IMR-90 (cell line): ENCODE measurements at regions not wholly inside any gene's neighbourhood (a gene's known extent, or its start where the extent isn't known, plus 50 kb on each side); places are given as distances from the start of the nearest gene placed in this dataset.

ENCODE experiments used
- ATAC-seq: fragments of 200-7000 bp; cut with Tn5 transposase; 2 replicates; pipeline ENCODE4 v1.9.1; 2020; ENCODE audit warnings: low read depth, mild to moderate bottlenecking, moderate library complexity
- BruUV-seq: library from RNA; stranded (reverse); fragments of 400-500 nt; replicated peaks from 2 replicates; lab custom pipeline; 2021; lab: Mats Ljungman, UMichigan
- CTCF ChIA-PET: fragments of 300-600 bp; formaldehyde crosslinking; extraction: SDS; loops from one replicate; lab custom pipeline; 2021; ENCODE audit warnings: antibody characterized with exemption; lab: Yijun Ruan, JAX
- POLR2A ChIA-PET: fragments of 300-600 bp; sonication (Branson Sonifier 250); formaldehyde crosslinking; loops from one replicate; lab custom pipeline; 2022; ENCODE audit warnings: antibody characterized with exemption; ENCODE audit not compliant: unreplicated experiment; lab: Charles Lee
- DNase-seq: peaks from one replicate; pipeline ENCODE4 v3.0.0; 2013
- H2AFZ ChIP-seq: replicated peaks from 2 replicates; pipeline ENCODE3; 2013; ENCODE audit warnings: low read length, mild to moderate bottlenecking; ENCODE audit not compliant: poor library complexity
- H2AK5ac ChIP-seq: 2 replicates; pipeline ENCODE4 v1.6.1; 2013; ENCODE audit warnings: low read depth, low read length, inconsistent platforms
- H2AK9ac ChIP-seq: replicated peaks from 2 replicates; pipeline ENCODE3; 2013; ENCODE audit warnings: mild to moderate bottlenecking, low read depth, low read length, moderate library complexity; ENCODE audit not compliant: poor library complexity
- H2BK120ac ChIP-seq: 2 replicates; pipeline ENCODE4 v1.6.1; 2013; ENCODE audit warnings: low read depth, low read length, inconsistent platforms
- H2BK15ac ChIP-seq: 3 replicates; pipeline ENCODE4 v1.6.1; 2013; ENCODE audit warnings: low read depth, low read length, inconsistent platforms
- H2BK20ac ChIP-seq: 2 replicates; pipeline ENCODE4 v1.6.1; 2013; ENCODE audit warnings: low read depth, mild to moderate bottlenecking, inconsistent platforms, low read length, moderate library complexity
- H2BK5ac ChIP-seq: 2 replicates; pipeline ENCODE4 v1.6.1; 2013; ENCODE audit warnings: mild to moderate bottlenecking, low read depth, low read length, inconsistent platforms; ENCODE audit not compliant: poor library complexity, severe bottlenecking
- H3K14ac ChIP-seq: replicated peaks from 2 replicates; pipeline ENCODE4 v1.6.1; 2013; ENCODE audit warnings: low read depth, low read length, inconsistent platforms
- H3K18ac ChIP-seq: 2 replicates; pipeline ENCODE4 v1.6.1; 2013; ENCODE audit warnings: low read depth, low read length, control low read depth
- H3K23ac ChIP-seq: 2 replicates; pipeline ENCODE4 v1.6.1; 2013; ENCODE audit warnings: low read depth, low read length, inconsistent platforms
- H3K27ac ChIP-seq: 2 replicates; pipeline ENCODE4 v1.5.1; 2013; ENCODE audit warnings: mild to moderate bottlenecking, control low read depth, low read length; ENCODE audit not compliant: insufficient read depth
- H3K27me3 ChIP-seq: 2 replicates; pipeline ENCODE4 v1.6.1; 2013; ENCODE audit warnings: low read length; ENCODE audit not compliant: control insufficient read depth, insufficient read depth
- H3K36me3 ChIP-seq: 2 replicates; pipeline ENCODE4 v1.6.1; 2013; ENCODE audit warnings: low read length, mixed read lengths; ENCODE audit not compliant: control insufficient read depth, insufficient read depth
- H3K4ac ChIP-seq: 2 replicates; pipeline ENCODE4 v1.6.1; 2013; ENCODE audit warnings: low read depth, low read length, inconsistent platforms
- H3K4me1 ChIP-seq: 2 replicates; pipeline ENCODE4 v1.6.1; 2013; ENCODE audit warnings: low read length, mixed read lengths; ENCODE audit not compliant: control insufficient read depth, insufficient read depth
- H3K4me2 ChIP-seq: 2 replicates; pipeline ENCODE4 v1.6.1; 2013; ENCODE audit warnings: low read depth, mild to moderate bottlenecking, control low read depth, low read length, moderate library complexity
- H3K4me3 ChIP-seq: 2 replicates; pipeline ENCODE4 v1.5.1; 2013; ENCODE audit warnings: low read depth, mild to moderate bottlenecking, control low read depth, low read length, moderate library complexity; ENCODE audit not compliant: insufficient read depth
- H3K56ac ChIP-seq: 2 replicates; pipeline ENCODE4 v1.6.1; 2013; ENCODE audit warnings: low read length, inconsistent platforms; ENCODE audit not compliant: insufficient read depth; ENCODE audit errors: extremely low read depth
- H3K79me1 ChIP-seq, 2 experiments: 2 replicates each; pipeline ENCODE4 v1.6.1; 2013; ENCODE audit warnings: low read length in 2 of 2, inconsistent platforms in 1 of 2, low read depth in 1 of 2
- H3K9ac ChIP-seq: 2 replicates; pipeline ENCODE4 v1.6.1; 2013; ENCODE audit warnings: low read depth, low read length, control low read depth
- H3K9me1 ChIP-seq: 2 replicates; pipeline ENCODE4 v1.6.1; 2013; ENCODE audit warnings: low read length, inconsistent platforms; ENCODE audit not compliant: insufficient read depth
- H3K9me3 ChIP-seq: 2 replicates; pipeline ENCODE4 v1.6.1; 2013; ENCODE audit warnings: low read length; ENCODE audit not compliant: control insufficient read depth, insufficient read depth
- H4K20me1 ChIP-seq: 2 replicates; pipeline ENCODE4 v1.6.1; 2013; ENCODE audit warnings: low read length, inconsistent platforms; ENCODE audit not compliant: insufficient read depth
- H4K5ac ChIP-seq: 2 replicates; pipeline ENCODE4 v1.6.1; 2013; ENCODE audit warnings: mild to moderate bottlenecking, low read depth, low read length, control low read depth
- H4K8ac ChIP-seq, 2 experiments: 2 replicates each; pipeline ENCODE4 v1.6.1; 2013; ENCODE audit warnings: low read depth in 2 of 2, low read length in 2 of 2, control low read depth in 1 of 2, inconsistent platforms in 1 of 2
- H4K91ac ChIP-seq: 2 replicates; pipeline ENCODE4 v1.6.1; 2013; ENCODE audit warnings: low read depth, low read length, inconsistent platforms; ENCODE audit not compliant: insufficient read depth
- BHLHE40 ChIP-seq: fragments of 150-350 bp; IDR thresholded peaks from 2 replicates; pipeline ENCODE4 v1.6.1; 2016; ENCODE audit warnings: mild to moderate bottlenecking, low read depth, low read length
- ELK1 ChIP-seq: fragments of 150-350 bp; IDR thresholded peaks from 2 replicates; pipeline ENCODE4 v1.6.1; 2016; ENCODE audit warnings: low read depth, mild to moderate bottlenecking, low read length, moderate library complexity, borderline replicate concordance
- MAZ ChIP-seq: IDR thresholded peaks from 2 replicates; pipeline ENCODE4 v1.6.1; 2012; ENCODE audit warnings: low read depth, mild to moderate bottlenecking, low read length, improper control_type of control experiment, moderate library complexity, borderline replicate concordance
- RCOR1 ChIP-seq: IDR thresholded peaks from 2 replicates; pipeline ENCODE4 v1.6.1; 2012; ENCODE audit warnings: mild to moderate bottlenecking, low read length, improper control_type of control experiment; ENCODE audit not compliant: insufficient replicate concordance
- USF2 ChIP-seq: fragments of 150-350 bp; IDR thresholded peaks from 2 replicates; pipeline ENCODE4 v1.6.1; 2017; ENCODE audit warnings: mild to moderate bottlenecking, antibody characterized with exemption, low read length, low read depth
- WGBS, 2 experiments: methylation state at CpG; one replicate each; pipeline versions ENCODE4 v1.1.5 to v1.1.7; 2013; ENCODE audit warnings: missing lambda C conversion rate in 2 of 2; ENCODE audit not compliant: insufficient read length in 1 of 2; ENCODE audit errors: extremely low coverage in 2 of 2; 5-methylcytosine and 5-hydroxymethylcytosine counted together
- dilution Hi-C: fragments of 300-500 bp; cut with HindIII; formaldehyde crosslinking; loops from one replicate; pipeline ENCODE4 v1.14.3; 2018; ENCODE audit warnings: low sequenced_read_pairs; ENCODE audit not compliant: unreplicated experiment
- in situ Hi-C: fragments of 300-500 bp; cut with MboI; formaldehyde crosslinking; loops from 3 replicates; pipeline ENCODE4 v1.14.3; 2019; ENCODE audit warnings: low sequenced_read_pairs, inconsistent platforms, mixed read lengths
- intact Hi-C: fragments of 100-400 bp; cut with micrococcal nuclease; formaldehyde crosslinking; loops from 2 replicates; pipeline ENCODE4 v1.10.0; 2022

DNA sequence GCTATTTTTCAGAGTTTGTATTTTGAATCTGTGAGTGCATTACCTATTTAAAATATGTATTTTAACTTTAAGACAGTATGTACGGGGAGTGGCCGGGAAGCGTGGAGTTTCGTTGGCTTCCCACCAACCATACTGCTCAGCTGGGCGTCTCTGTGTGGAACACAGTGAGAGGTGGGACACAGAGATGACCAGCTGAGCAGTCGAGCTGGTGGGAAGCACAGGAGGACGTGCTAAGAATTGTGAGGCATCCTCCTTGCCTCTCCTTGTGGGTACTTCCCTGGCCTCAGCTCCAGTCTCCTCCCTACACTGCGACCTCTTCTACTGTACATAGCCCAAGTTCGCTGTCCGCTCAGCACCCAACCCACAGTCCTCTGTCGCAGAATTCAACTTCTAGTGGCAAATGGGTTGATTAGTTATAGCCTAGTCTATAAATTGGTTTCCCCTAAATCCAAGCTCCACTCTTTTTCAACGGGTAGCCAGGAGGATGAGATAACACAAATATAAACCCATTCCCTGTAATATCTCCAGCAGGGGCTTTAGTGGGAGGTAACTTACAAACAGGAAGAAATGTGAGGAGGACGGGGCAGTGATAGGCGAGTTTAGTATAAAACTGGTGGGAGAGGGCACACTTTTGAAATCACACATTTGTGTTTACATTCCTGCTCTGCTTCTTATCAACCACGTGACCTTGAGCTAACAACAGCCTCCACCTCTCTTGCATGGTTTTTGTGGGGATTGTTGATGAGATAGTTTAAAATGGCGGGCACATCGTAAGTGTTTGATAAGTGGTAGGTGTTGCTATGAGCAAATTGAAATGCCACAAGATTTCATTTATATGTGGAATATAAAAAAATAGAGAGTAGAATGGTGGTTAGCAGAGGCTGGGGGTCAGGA, 211.9 kb upstream of the HS3ST3A1 start:
- BruUV-seq: no TSS peak
- ChIA-PET POLR2A (no interaction called here), CTCF (no interaction called here)
- Histone ChIP-seq H3K9me1 (no peaks in the 10 kb centered on the region), H2AK9ac (no peak overlapping the region), H2BK15ac (no peak overlapping the region), H4K20me1 (no peaks in the 10 kb centered on the region), H3K56ac (no peak overlapping the region), H3K18ac (no peak overlapping the region), H3K27ac (no peak overlapping the region), H4K5ac (no peak overlapping the region), H3K23ac (no peak overlapping the region), H3K4me3 (no peak overlapping the region), H2AK5ac (no peak overlapping the region), H2BK20ac (no peak overlapping the region), H3K4ac (no peak overlapping the region), H3K79me1 (no peaks in the 10 kb centered on the region), H4K91ac (no peak overlapping the region), H3K14ac (no peak overlapping the region), H3K9me3 (no peaks in the 10 kb centered on the region), H2BK120ac (no peak overlapping the region), H3K9ac (no peak overlapping the region), H2BK5ac (no peak overlapping the region), H2AFZ (no peak overlapping the region), H3K36me3 (no peaks in the 10 kb centered on the region), H3K4me1 (no peaks in the 10 kb centered on the region), H3K27me3 (no peaks in the 10 kb centered on the region), H4K8ac (no peak overlapping the region), H3K4me2 (no peak overlapping the region)
- WGBS, 2 experiments: 45% methylated on average over 2 of the region's 17 CpGs; no CpG with 5 or more reads in 1 of the 2 experiments
- dilution Hi-C loops: no loop called here
- TF ChIP-seq USF2: no peak
- TF ChIP-seq ELK1: no peak
- TF ChIP-seq MAZ: no peak
- TF ChIP-seq BHLHE40: no peak
- no peak for TF ChIP-seq RCOR1
- intact Hi-C loops: no loop called here
- ATAC-seq (no peak; the same call in 1 of the 2 replicates), DNase-seq (no peak)
- in situ Hi-C loops: no loop called here
